NB4 (cell line): ENCODE measurements at regions not wholly inside any gene's neighbourhood (a gene's known extent, or its start where the extent isn't known, plus 50 kb on each side); places are given as distances from the start of the nearest gene placed in this dataset.

Experiments used
- CTCF ChIP-seq: IDR thresholded peaks from one replicate; pipeline ENCODE4 v1.5.1; 2012; ENCODE audit warnings: low read depth, low read length
- MAX ChIP-seq: IDR thresholded peaks from 2 replicates; pipeline ENCODE4 v1.6.1; 2011; ENCODE audit warnings: low read depth, low read length
- POLR2A ChIP-seq: IDR thresholded peaks from 2 replicates; pipeline ENCODE4 v1.6.1; 2011; ENCODE audit warnings: mild to moderate bottlenecking; ENCODE audit not compliant: insufficient read length; ENCODE audit errors: extremely low read depth

- TF ChIP-seq POLR2A (no peak), CTCF (no peak), MAX (no peak)
Observed at GRCh38 chr11:29405305-29405704, 611.5 kb downstream of the KCNA4 start.
